ENCODE measurements at regions not wholly inside any gene's neighbourhood (a gene's known extent, or its start where the extent isn't known, plus 50 kb on each side); places are given as distances from the start of the nearest gene placed in this dataset.
A peak's percentile ranks its signal among the peaks of the same experiment; 100 is the strongest.

GRCh38 chr13:78022164-78022877 lies 103.7 kb upstream of the EDNRB start:
- H3K4me3 Mint-ChIP-seq, result peak overlapping the region in 7 of 10 donors; percentile 1 to 69 (median 5)
- peaks cover 6 to 16% (median 11%) of the 10 kb centered on the region in 7 donors for H3K4me1 Mint-ChIP-seq
- peaks cover 0 to 4% (median 0%) of the 10 kb centered on the region in 5 donors for H3K36me3 Mint-ChIP-seq
- Histone ChIP-seq H3K36me3 (ENCODE audit: control insufficient read depth in 2 of 3, insufficient read depth in 3 of 3, low read length in 3 of 3) (no peaks in the 10 kb centered on the region), H3K4me1 (ENCODE audit: control insufficient read depth in 2 of 2, insufficient read depth in 2 of 2, low read length in 2 of 2) (peaks cover 0 to 7% of the 10 kb centered on the region in 2 donors), H3K9me3 (ENCODE audit: control insufficient read depth in 2 of 3, low read length in 3 of 3) (no peaks in the 10 kb centered on the region), H3K4me3 (ENCODE audit: low read length) (no peak overlapping the region), H3K27ac (ENCODE audit: low read depth, low read length) (no peak overlapping the region), H3K27me3 (ENCODE audit: control insufficient read depth in 2 of 2, insufficient read depth in 2 of 2, low read length in 2 of 2) (no peaks in the 10 kb centered on the region)
- DNase-seq, result peak in 8 of 9 donors; percentile 9 to 54 (median 34)
- intact Hi-C loops (cut with micrococcal nuclease), result loop anchor here (2.0 to 5.0 kb wide), 3 partner anchors 325 to 1384 kb away; partner anchors contain the start of genes OBI1 (in 1 of the 2), RBM26 (in 1 of the 2) and SLAIN1 (in 1 of the 2)
- CTCF ChIA-PET, result no interaction called here
- ATAC-seq, result peak; percentile 94
- POLR2A ChIA-PET, result no interaction called here
- peaks cover 0 to 16% (median 3%) of the 10 kb centered on the region in 5 donors for H3K27me3 Mint-ChIP-seq
- H3K9me3 Mint-ChIP-seq, result peaks cover 0 to 16% (median 0%) of the 10 kb centered on the region in 11 donors
- peak overlapping the region; percentile 0 to 86 (median 35) for H3K27ac Mint-ChIP-seq

GRCh38 chr13:78020861-78021260 lies 102.2 kb upstream of the EDNRB start:
- Histone ChIP-seq H3K36me3 (ENCODE audit: control insufficient read depth in 2 of 3, insufficient read depth in 3 of 3, low read length in 3 of 3) (no peaks in the 10 kb centered on the region), H3K4me1 (ENCODE audit: control insufficient read depth in 2 of 2, insufficient read depth in 2 of 2, low read length in 2 of 2) (peaks cover 0 to 7% of the 10 kb centered on the region in 2 donors), H3K4me3 (ENCODE audit: low read length) (no peak overlapping the region), H3K27ac (ENCODE audit: low read depth, low read length) (no peak overlapping the region), H3K27me3 (ENCODE audit: control insufficient read depth in 2 of 2, insufficient read depth in 2 of 2, low read length in 2 of 2) (no peaks in the 10 kb centered on the region), H3K9me3 (ENCODE audit: control insufficient read depth in 2 of 3, low read length in 3 of 3) (no peaks in the 10 kb centered on the region)
- Mint-ChIP-seq H3K4me3 (no peak overlapping the region), H3K4me1 (peaks cover 6 to 16% (median 11%) of the 10 kb centered on the region in 7 donors), H3K27me3 (peaks cover 0 to 24% (median 3%) of the 10 kb centered on the region in 5 donors), H3K36me3 (peaks cover 0 to 4% (median 0%) of the 10 kb centered on the region in 5 donors), H3K27ac (no peak overlapping the region), H3K9me3 (peaks cover 0 to 21% (median 3%) of the 10 kb centered on the region in 11 donors)
- ChIA-PET CTCF (no interaction called here), POLR2A (no interaction called here)
- DNase-seq (no peak), ATAC-seq (no peak)
- intact Hi-C loops (cut with micrococcal nuclease), result loop anchor here (5.0 kb wide), 2 partner anchors 324 to 636 kb away; partner anchors contain the start of genes OBI1 (in 1 of the 2) and SLAIN1 (in 1 of the 2)

DNA sequence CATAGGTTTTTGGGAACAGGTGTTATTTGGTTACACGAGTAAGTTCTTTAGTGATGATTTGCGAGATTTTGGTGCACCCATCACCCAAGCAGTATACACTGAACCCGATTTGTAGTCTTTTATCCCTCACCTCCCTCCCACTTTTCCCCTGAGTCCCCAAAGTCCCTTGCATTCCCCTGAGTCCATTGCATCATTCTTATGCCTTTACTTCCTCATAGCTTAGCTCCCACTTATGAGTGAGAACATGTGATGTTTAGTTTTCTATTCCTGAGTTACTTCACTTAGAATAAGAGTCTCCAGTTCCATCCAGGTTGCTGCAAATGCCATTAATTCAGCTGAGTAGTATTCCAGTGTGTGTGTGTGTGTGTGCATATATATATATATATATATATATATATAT lies 97.2 kb upstream of the EDNRB start:
- H3K9me3 ChIP-seq (ENCODE audit: control insufficient read depth in 2 of 3, low read length in 3 of 3), result no peaks in the 10 kb centered on the region
- H3K27me3 ChIP-seq (ENCODE audit: control insufficient read depth in 2 of 2, insufficient read depth in 2 of 2, low read length in 2 of 2), result peaks cover 0 to 3% of the 10 kb centered on the region in 2 donors
- Mint-ChIP-seq H3K4me3 (no peak overlapping the region), H3K9me3 (peaks cover 0 to 13% (median 0%) of the 10 kb centered on the region in 11 donors), H3K4me1 (no peaks in the 10 kb centered on the region), H3K27me3 (peaks cover 0 to 23% (median 3%) of the 10 kb centered on the region in 5 donors), H3K36me3 (peaks cover 0 to 4% (median 0%) of the 10 kb centered on the region in 5 donors), H3K27ac (no peak overlapping the region)
- no peak overlapping the region for H3K4me3 ChIP-seq (ENCODE audit: low read length)
- no peak for ATAC-seq
- no peaks in the 10 kb centered on the region for H3K36me3 ChIP-seq (ENCODE audit: control insufficient read depth in 2 of 3, insufficient read depth in 3 of 3, low read length in 3 of 3)
- ChIA-PET CTCF (no interaction called here), POLR2A (no interaction called here)
- H3K4me1 ChIP-seq (ENCODE audit: control insufficient read depth in 2 of 2, insufficient read depth in 2 of 2, low read length in 2 of 2), result no peaks in the 10 kb centered on the region
- no peak for DNase-seq
- intact Hi-C loops (cut with micrococcal nuclease), result no loop called here
- no peak overlapping the region for H3K27ac ChIP-seq (ENCODE audit: low read depth, low read length)

DNA sequence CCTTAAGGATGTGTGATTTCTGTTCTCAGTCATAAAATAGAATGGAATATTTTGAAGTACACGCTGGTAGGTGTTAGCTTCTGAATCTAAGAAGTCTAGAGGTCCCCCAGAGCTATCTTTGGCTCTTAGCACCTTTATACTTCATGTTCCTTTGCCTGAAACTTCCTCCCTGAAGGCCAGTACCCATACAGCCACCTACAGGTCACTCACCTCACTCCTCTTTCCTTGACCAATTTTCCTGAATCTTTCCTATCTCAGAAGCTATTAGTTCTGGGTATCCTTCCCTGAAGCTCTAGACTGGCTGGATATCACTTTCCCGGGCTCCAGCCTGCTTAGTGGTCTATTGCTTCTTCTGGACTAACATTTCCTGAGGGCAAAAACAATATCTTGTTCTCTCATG lies 93.4 kb upstream of the EDNRB start:
- ATAC-seq (no peak), DNase-seq (no peak)
- Mint-ChIP-seq H3K27me3 (peaks cover 0 to 9% (median 4%) of the 10 kb centered on the region in 5 donors), H3K4me1 (no peaks in the 10 kb centered on the region), H3K9me3 (peaks cover 0 to 3% (median 0%) of the 10 kb centered on the region in 11 donors), H3K27ac (no peak overlapping the region), H3K4me3 (no peak overlapping the region), H3K36me3 (no peaks in the 10 kb centered on the region)
- Histone ChIP-seq H3K36me3 (ENCODE audit: control insufficient read depth in 2 of 3, insufficient read depth in 3 of 3, low read length in 3 of 3) (no peaks in the 10 kb centered on the region), H3K27ac (ENCODE audit: low read depth, low read length) (no peak overlapping the region), H3K4me1 (ENCODE audit: control insufficient read depth in 2 of 2, insufficient read depth in 2 of 2, low read length in 2 of 2) (no peaks in the 10 kb centered on the region), H3K4me3 (ENCODE audit: low read length) (no peak overlapping the region), H3K27me3 (ENCODE audit: control insufficient read depth in 2 of 2, insufficient read depth in 2 of 2, low read length in 2 of 2) (peaks cover 0 to 3% of the 10 kb centered on the region in 2 donors), H3K9me3 (ENCODE audit: control insufficient read depth in 2 of 3, low read length in 3 of 3) (no peaks in the 10 kb centered on the region)
- ChIA-PET CTCF (no interaction called here), POLR2A (no interaction called here)
- intact Hi-C loops (cut with micrococcal nuclease), result no loop called here

- DNase-seq, result no peak
- Mint-ChIP-seq H3K27me3 (peaks cover 0 to 21% (median 14%) of the 10 kb centered on the region in 5 donors), H3K4me3 (no peak overlapping the region), H3K4me1 (no peaks in the 10 kb centered on the region), H3K27ac (no peak overlapping the region), H3K36me3 (no peaks in the 10 kb centered on the region), H3K9me3 (peaks cover 0 to 10% (median 4%) of the 10 kb centered on the region in 11 donors)
- intact Hi-C loops (cut with micrococcal nuclease), result no loop called here
- no peaks in the 10 kb centered on the region for H3K27me3 ChIP-seq (ENCODE audit: control insufficient read depth in 2 of 2, insufficient read depth in 2 of 2, low read length in 2 of 2)
- CTCF ChIA-PET, result no interaction called here
- POLR2A ChIA-PET, result no interaction called here
- ATAC-seq, result no peak
- no peaks in the 10 kb centered on the region for H3K9me3 ChIP-seq (ENCODE audit: control insufficient read depth in 2 of 3, low read length in 3 of 3)
- H3K4me1 ChIP-seq (ENCODE audit: control insufficient read depth in 2 of 2, insufficient read depth in 2 of 2, low read length in 2 of 2), result no peaks in the 10 kb centered on the region
- no peaks in the 10 kb centered on the region for H3K36me3 ChIP-seq (ENCODE audit: control insufficient read depth in 2 of 3, insufficient read depth in 3 of 3, low read length in 3 of 3)
- H3K27ac ChIP-seq (ENCODE audit: low read depth, low read length), result no peak overlapping the region
- H3K4me3 ChIP-seq (ENCODE audit: low read length), result no peak overlapping the region
These were observed 86.2 kb upstream of the EDNRB start for GRCh38 chr13:78004821-78005220.

GRCh38 chr13:77999746-78000145 lies 81.1 kb upstream of the EDNRB start:
- H3K4me1 ChIP-seq (ENCODE audit: control insufficient read depth in 2 of 2, insufficient read depth in 2 of 2, low read length in 2 of 2), result no peaks in the 10 kb centered on the region
- ChIA-PET POLR2A (no interaction called here), CTCF (no interaction called here)
- no peak overlapping the region for H3K27ac ChIP-seq (ENCODE audit: low read depth, low read length)
- H3K27me3 ChIP-seq (ENCODE audit: control insufficient read depth in 2 of 2, insufficient read depth in 2 of 2, low read length in 2 of 2), result no peaks in the 10 kb centered on the region
- no peak for DNase-seq
- Mint-ChIP-seq H3K4me3 (no peak overlapping the region), H3K4me1 (no peaks in the 10 kb centered on the region), H3K27me3 (peaks cover 0 to 37% (median 30%) of the 10 kb centered on the region in 5 donors), H3K9me3 (peaks cover 0 to 19% (median 9%) of the 10 kb centered on the region in 11 donors), H3K36me3 (no peaks in the 10 kb centered on the region), H3K27ac (no peak overlapping the region)
- H3K4me3 ChIP-seq (ENCODE audit: low read length), result no peak overlapping the region
- ATAC-seq, result no peak
- H3K36me3 ChIP-seq (ENCODE audit: control insufficient read depth in 2 of 3, insufficient read depth in 3 of 3, low read length in 3 of 3), result no peaks in the 10 kb centered on the region
- intact Hi-C loops (cut with micrococcal nuclease), result no loop called here
- H3K9me3 ChIP-seq (ENCODE audit: control insufficient read depth in 2 of 3, low read length in 3 of 3), result no peaks in the 10 kb centered on the region

DNA sequence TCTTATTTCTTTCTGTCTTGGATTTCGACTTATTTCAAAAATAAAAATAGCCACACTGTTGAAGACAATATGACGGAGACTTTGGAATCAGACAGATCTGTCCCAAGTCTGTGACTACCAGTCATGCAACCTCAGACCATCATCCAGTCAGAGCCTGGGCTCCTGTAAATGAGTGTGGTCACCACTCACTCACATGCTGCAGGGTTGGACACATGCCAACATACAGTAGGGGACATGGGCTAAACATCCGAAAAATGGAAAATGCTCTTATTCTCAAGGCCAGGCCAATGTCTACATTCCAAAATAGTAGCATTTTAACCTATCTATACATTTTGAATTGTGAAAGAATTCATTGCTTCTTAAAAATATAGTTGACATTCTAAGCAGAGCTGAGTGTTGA lies 75.5 kb upstream of the EDNRB start:
- POLR2A ChIA-PET, result no interaction called here

More for the DNA sequence above, 75.5 kb upstream of the EDNRB start:
- Histone ChIP-seq H3K4me1 (ENCODE audit: control insufficient read depth in 2 of 2, insufficient read depth in 2 of 2, low read length in 2 of 2) (no peaks in the 10 kb centered on the region), H3K27me3 (ENCODE audit: control insufficient read depth in 2 of 2, insufficient read depth in 2 of 2, low read length in 2 of 2) (no peaks in the 10 kb centered on the region), H3K9me3 (ENCODE audit: control insufficient read depth in 2 of 3, low read length in 3 of 3) (no peaks in the 10 kb centered on the region), H3K27ac (ENCODE audit: low read depth, low read length) (no peak overlapping the region), H3K36me3 (ENCODE audit: control insufficient read depth in 2 of 3, insufficient read depth in 3 of 3, low read length in 3 of 3) (no peaks in the 10 kb centered on the region), H3K4me3 (ENCODE audit: low read length) (no peak overlapping the region)
- Mint-ChIP-seq H3K27ac (no peak overlapping the region), H3K4me3 (no peak overlapping the region), H3K27me3 (peaks cover 0 to 20% (median 16%) of the 10 kb centered on the region in 5 donors), H3K9me3 (peaks cover 0 to 14% (median 2%) of the 10 kb centered on the region in 11 donors), H3K4me1 (no peaks in the 10 kb centered on the region), H3K36me3 (no peaks in the 10 kb centered on the region)
- ATAC-seq, result no peak
- CTCF ChIA-PET, result no interaction called here
- intact Hi-C loops (cut with micrococcal nuclease), result no loop called here
- no peak for DNase-seq
